IMR-90 (cell line): ENCODE measurements at regions not wholly inside any gene's neighbourhood (a gene's known extent, or its start where the extent isn't known, plus 50 kb on each side); places are given as distances from the start of the nearest gene placed in this dataset.

Source experiments
- ATAC-seq: fragments of 200-7000 bp; cut with Tn5 transposase; 2 replicates; pipeline ENCODE4 v1.9.1; 2020; ENCODE audit warnings: low read depth, mild to moderate bottlenecking, moderate library complexity
- BruUV-seq: library from RNA; stranded (reverse); fragments of 400-500 nt; replicated peaks from 2 replicates; lab custom pipeline; 2021; lab: Mats Ljungman, UMichigan
- CTCF ChIA-PET: fragments of 300-600 bp; formaldehyde crosslinking; extraction: SDS; loops from one replicate; lab custom pipeline; 2021; ENCODE audit warnings: antibody characterized with exemption; lab: Yijun Ruan, JAX
- POLR2A ChIA-PET: fragments of 300-600 bp; sonication (Branson Sonifier 250); formaldehyde crosslinking; loops from one replicate; lab custom pipeline; 2022; ENCODE audit warnings: antibody characterized with exemption; ENCODE audit not compliant: unreplicated experiment; lab: Charles Lee
- DNase-seq: peaks from one replicate; pipeline ENCODE4 v3.0.0; 2013
- H2AFZ ChIP-seq: replicated peaks from 2 replicates; pipeline ENCODE3; 2013; ENCODE audit warnings: low read length, mild to moderate bottlenecking; ENCODE audit not compliant: poor library complexity
- H2AK5ac ChIP-seq: 2 replicates; pipeline ENCODE4 v1.6.1; 2013; ENCODE audit warnings: low read depth, low read length, inconsistent platforms
- H2AK9ac ChIP-seq: replicated peaks from 2 replicates; pipeline ENCODE3; 2013; ENCODE audit warnings: mild to moderate bottlenecking, low read depth, low read length, moderate library complexity; ENCODE audit not compliant: poor library complexity
- H2BK120ac ChIP-seq: 2 replicates; pipeline ENCODE4 v1.6.1; 2013; ENCODE audit warnings: low read depth, low read length, inconsistent platforms
- H2BK15ac ChIP-seq: 3 replicates; pipeline ENCODE4 v1.6.1; 2013; ENCODE audit warnings: low read depth, low read length, inconsistent platforms
- H2BK20ac ChIP-seq: 2 replicates; pipeline ENCODE4 v1.6.1; 2013; ENCODE audit warnings: low read depth, mild to moderate bottlenecking, inconsistent platforms, low read length, moderate library complexity
- H2BK5ac ChIP-seq: 2 replicates; pipeline ENCODE4 v1.6.1; 2013; ENCODE audit warnings: mild to moderate bottlenecking, low read depth, low read length, inconsistent platforms; ENCODE audit not compliant: poor library complexity, severe bottlenecking
- H3K14ac ChIP-seq: replicated peaks from 2 replicates; pipeline ENCODE4 v1.6.1; 2013; ENCODE audit warnings: low read depth, low read length, inconsistent platforms
- H3K18ac ChIP-seq: 2 replicates; pipeline ENCODE4 v1.6.1; 2013; ENCODE audit warnings: low read depth, low read length, control low read depth
- H3K23ac ChIP-seq: 2 replicates; pipeline ENCODE4 v1.6.1; 2013; ENCODE audit warnings: low read depth, low read length, inconsistent platforms
- H3K27ac ChIP-seq: 2 replicates; pipeline ENCODE4 v1.5.1; 2013; ENCODE audit warnings: mild to moderate bottlenecking, control low read depth, low read length; ENCODE audit not compliant: insufficient read depth
- H3K27me3 ChIP-seq: 2 replicates; pipeline ENCODE4 v1.6.1; 2013; ENCODE audit warnings: low read length; ENCODE audit not compliant: control insufficient read depth, insufficient read depth
- H3K36me3 ChIP-seq: 2 replicates; pipeline ENCODE4 v1.6.1; 2013; ENCODE audit warnings: low read length, mixed read lengths; ENCODE audit not compliant: control insufficient read depth, insufficient read depth
- H3K4ac ChIP-seq: 2 replicates; pipeline ENCODE4 v1.6.1; 2013; ENCODE audit warnings: low read depth, low read length, inconsistent platforms
- H3K4me1 ChIP-seq: 2 replicates; pipeline ENCODE4 v1.6.1; 2013; ENCODE audit warnings: low read length, mixed read lengths; ENCODE audit not compliant: control insufficient read depth, insufficient read depth
- H3K4me2 ChIP-seq: 2 replicates; pipeline ENCODE4 v1.6.1; 2013; ENCODE audit warnings: low read depth, mild to moderate bottlenecking, control low read depth, low read length, moderate library complexity
- H3K4me3 ChIP-seq: 2 replicates; pipeline ENCODE4 v1.5.1; 2013; ENCODE audit warnings: low read depth, mild to moderate bottlenecking, control low read depth, low read length, moderate library complexity; ENCODE audit not compliant: insufficient read depth
- H3K56ac ChIP-seq: 2 replicates; pipeline ENCODE4 v1.6.1; 2013; ENCODE audit warnings: low read length, inconsistent platforms; ENCODE audit not compliant: insufficient read depth; ENCODE audit errors: extremely low read depth
- H3K79me1 ChIP-seq, 2 experiments: 2 replicates each; pipeline ENCODE4 v1.6.1; 2013; ENCODE audit warnings: low read length in 2 of 2, inconsistent platforms in 1 of 2, low read depth in 1 of 2
- H3K9ac ChIP-seq: 2 replicates; pipeline ENCODE4 v1.6.1; 2013; ENCODE audit warnings: low read depth, low read length, control low read depth
- H3K9me1 ChIP-seq: 2 replicates; pipeline ENCODE4 v1.6.1; 2013; ENCODE audit warnings: low read length, inconsistent platforms; ENCODE audit not compliant: insufficient read depth
- H3K9me3 ChIP-seq: 2 replicates; pipeline ENCODE4 v1.6.1; 2013; ENCODE audit warnings: low read length; ENCODE audit not compliant: control insufficient read depth, insufficient read depth
- H4K20me1 ChIP-seq: 2 replicates; pipeline ENCODE4 v1.6.1; 2013; ENCODE audit warnings: low read length, inconsistent platforms; ENCODE audit not compliant: insufficient read depth
- H4K5ac ChIP-seq: 2 replicates; pipeline ENCODE4 v1.6.1; 2013; ENCODE audit warnings: mild to moderate bottlenecking, low read depth, low read length, control low read depth
- H4K8ac ChIP-seq, 2 experiments: 2 replicates each; pipeline ENCODE4 v1.6.1; 2013; ENCODE audit warnings: low read depth in 2 of 2, low read length in 2 of 2, control low read depth in 1 of 2, inconsistent platforms in 1 of 2
- H4K91ac ChIP-seq: 2 replicates; pipeline ENCODE4 v1.6.1; 2013; ENCODE audit warnings: low read depth, low read length, inconsistent platforms; ENCODE audit not compliant: insufficient read depth
- CHD1 ChIP-seq: IDR thresholded peaks from 2 replicates; pipeline ENCODE4 v1.6.1; 2012; ENCODE audit warnings: low read depth, low read length, improper control_type of control experiment
- CTCF ChIP-seq: conservative IDR thresholded peaks from 2 replicates; pipeline ENCODE4 v1.5.1; 2012; ENCODE audit warnings: mild to moderate bottlenecking, low read depth, low read length, improper control_type of control experiment
- MAFK ChIP-seq: IDR thresholded peaks from 2 replicates; pipeline ENCODE4 v1.6.1; 2012; ENCODE audit warnings: low read depth, low read length, improper control_type of control experiment
- RAD21 ChIP-seq: IDR thresholded peaks from 2 replicates; pipeline ENCODE4 v1.6.1; 2012; ENCODE audit warnings: low read length, improper control_type of control experiment
- RFX5 ChIP-seq: IDR thresholded peaks from 2 replicates; pipeline ENCODE4 v1.8.0; 2012; ENCODE audit warnings: low read depth, mild to moderate bottlenecking, low read length, moderate library complexity
- WGBS, 2 experiments: methylation state at CpG; one replicate each; pipeline versions ENCODE4 v1.1.5 to v1.1.7; 2013; ENCODE audit warnings: missing lambda C conversion rate in 2 of 2; ENCODE audit not compliant: insufficient read length in 1 of 2; ENCODE audit errors: extremely low coverage in 2 of 2; 5-methylcytosine and 5-hydroxymethylcytosine counted together
- dilution Hi-C: fragments of 300-500 bp; cut with HindIII; formaldehyde crosslinking; loops from one replicate; pipeline ENCODE4 v1.14.3; 2018; ENCODE audit warnings: low sequenced_read_pairs; ENCODE audit not compliant: unreplicated experiment
- in situ Hi-C: fragments of 300-500 bp; cut with MboI; formaldehyde crosslinking; loops from 3 replicates; pipeline ENCODE4 v1.14.3; 2019; ENCODE audit warnings: low sequenced_read_pairs, inconsistent platforms, mixed read lengths
- intact Hi-C: fragments of 100-400 bp; cut with micrococcal nuclease; formaldehyde crosslinking; loops from 2 replicates; pipeline ENCODE4 v1.10.0; 2022

GRCh38 chr20:37596168-37596567 lies 68.5 kb upstream of the BLCAP start:
- in situ Hi-C loops (no loop called here), intact Hi-C loops (no loop called here), dilution Hi-C loops (no loop called here)
- no TSS peak for BruUV-seq
- POLR2A ChIA-PET: no interaction called here
- Histone ChIP-seq H3K18ac (no peak overlapping the region), H3K27me3 (peaks cover 43% of the 10 kb centered on the region), H4K5ac (no peak overlapping the region), H3K14ac (no peak overlapping the region), H3K9ac (no peak overlapping the region), H2AK5ac (no peak overlapping the region), H2BK5ac (no peak overlapping the region), H3K79me1 (no peaks in the 10 kb centered on the region), H3K4ac (no peak overlapping the region), H2AK9ac (no peak overlapping the region), H3K56ac (no peak overlapping the region), H3K4me3 (no peak overlapping the region), H2BK20ac (no peak overlapping the region), H3K27ac (no peak overlapping the region), H2AFZ (no peak overlapping the region), H3K9me3 (no peaks in the 10 kb centered on the region), H3K4me2 (no peak overlapping the region), H3K23ac (no peak overlapping the region), H4K20me1 (no peaks in the 10 kb centered on the region; the same call in 1 of the 2 replicates), H2BK15ac (no peak overlapping the region), H3K36me3 (no peaks in the 10 kb centered on the region), H4K8ac (no peak overlapping the region), H2BK120ac (no peak overlapping the region), H3K9me1 (no peaks in the 10 kb centered on the region), H4K91ac (no peak overlapping the region), H3K4me1 (no peaks in the 10 kb centered on the region)
- ATAC-seq (no peak), DNase-seq (no peak)
- WGBS, 2 experiments: no CpG with 5 or more reads among the region's 5 CpGs
- CTCF ChIA-PET: no interaction called here
- TF ChIP-seq MAFK: no peak
- no peak for TF ChIP-seq CTCF
- TF ChIP-seq RAD21: no peak
- no peak for TF ChIP-seq RFX5
- TF ChIP-seq CHD1: no peak
